ENCODE measurements at regions not wholly inside any gene's neighbourhood (a gene's known extent, or its start where the extent isn't known, plus 50 kb on each side); places are given as distances from the start of the nearest gene placed in this dataset.
"Not testable (repeated sequence)": the region's sequence is repeated elsewhere in the genome, so short reads cannot be mapped to it uniquely, and the experiment has no call there.

GRCh38 chrX:39688576-39689375 lies 409.0 kb downstream of the BCOR start:
- DNase-seq: no peak

GRCh38 chrX:39689376-39690104 lies 408.2 kb downstream of the BCOR start:
- DNase-seq: no peak

- DNase-seq: no peak
Observed at GRCh38 chrX:39690541-39691415, 407.0 kb downstream of the BCOR start.

- no peak for DNase-seq
Observed at GRCh38 chrX:39691724-39692123, 406.0 kb downstream of the BCOR start.

- no peak for DNase-seq
Observed at GRCh38 chrX:39692796-39693195, 405.0 kb downstream of the BCOR start.

- no peak for DNase-seq
Observed at GRCh38 chrX:39693298-39693697, 404.5 kb downstream of the BCOR start.

- DNase-seq: not testable (repeated sequence)
Observed at GRCh38 chrX:39702636-39703035, 395.1 kb downstream of the BCOR start.

GRCh38 chrX:39703307-39703706 lies 394.5 kb downstream of the BCOR start:
- DNase-seq: no peak

- DNase-seq: no peak
Observed at GRCh38 chrX:39704590-39704989, 393.2 kb downstream of the BCOR start.

GRCh38 chrX:39705290-39705689 lies 392.5 kb downstream of the BCOR start:
- DNase-seq: no peak

- DNase-seq: no peak
Observed at GRCh38 chrX:39709364-39709763, 388.4 kb downstream of the BCOR start.

- DNase-seq: no peak
Observed at GRCh38 chrX:39709812-39710211, 387.9 kb downstream of the BCOR start.

- no peak for DNase-seq
Observed at GRCh38 chrX:39710776-39711175, 387.0 kb downstream of the BCOR start.

- no peak for DNase-seq
Observed at GRCh38 chrX:39714471-39714870, 383.3 kb downstream of the BCOR start.

- no peak for DNase-seq
Observed at GRCh38 chrX:39716401-39716800, 381.4 kb downstream of the BCOR start.

- no peak for DNase-seq
Observed at GRCh38 chrX:39716802-39717540, 380.8 kb downstream of the BCOR start.

- no peak for DNase-seq
Observed at GRCh38 chrX:39718981-39719380, 378.8 kb downstream of the BCOR start.

- no peak for DNase-seq
Observed at GRCh38 chrX:39720945-39721344, 376.8 kb downstream of the BCOR start.

- no peak for DNase-seq
Observed at GRCh38 chrX:39721566-39722279, 376.0 kb downstream of the BCOR start.

- DNase-seq: no peak
Observed at GRCh38 chrX:39724544-39724943, 373.2 kb downstream of the BCOR start.

GRCh38 chrX:39725114-39725513 lies 372.6 kb downstream of the BCOR start:
- no peak for DNase-seq

Measured in stimulated activated naive CD4-positive, alpha-beta T cell (primary cell).